Occipital lobe (tissue), 1 donor: ENCODE measurements at regions not wholly inside any gene's neighbourhood (a gene's known extent, or its start where the extent isn't known, plus 50 kb on each side); places are given as distances from the start of the nearest gene placed in this dataset.
"Not testable (repeated sequence)": the region's sequence is repeated elsewhere in the genome, so short reads cannot be mapped to it uniquely, and the experiment has no call there.

Experiments used
- DNase-seq: peaks from one replicate; lab custom pipeline; 2025; lab: John Stamatoyannopoulos, UW

- DNase-seq = no peak
Measured at GRCh38 chr9:588981-589380, 252.5 kb upstream of the DMRT1 start.

DNA sequence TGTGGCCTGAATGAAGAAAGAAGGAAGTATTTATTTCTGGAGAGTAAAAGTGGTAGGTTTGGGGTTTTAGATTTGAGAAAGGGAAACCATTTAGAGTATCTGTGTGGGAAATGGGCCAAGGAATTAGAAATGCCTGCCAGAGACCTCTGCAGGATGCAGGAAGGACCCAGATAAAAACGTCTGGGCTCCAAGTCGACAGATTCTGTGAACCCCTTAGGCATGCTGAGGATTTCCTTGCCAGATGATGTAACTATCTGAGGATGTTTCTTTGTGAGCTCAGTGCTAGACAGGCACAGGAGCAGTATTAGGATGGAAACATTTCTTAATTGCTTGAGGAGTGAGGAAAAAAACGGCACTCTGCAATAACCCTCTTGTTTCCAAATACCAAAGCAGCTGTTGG is 251.8 kb upstream of the DMRT1 start:
- no peak for DNase-seq

- no peak for DNase-seq
Measured at GRCh38 chr9:591292-591691, 250.2 kb upstream of the DMRT1 start.

- no peak for DNase-seq
Measured at GRCh38 chr9:592225-592624, 249.3 kb upstream of the DMRT1 start.

GRCh38 chr9:592733-593132 is 248.8 kb upstream of the DMRT1 start:
- no peak for DNase-seq

DNA sequence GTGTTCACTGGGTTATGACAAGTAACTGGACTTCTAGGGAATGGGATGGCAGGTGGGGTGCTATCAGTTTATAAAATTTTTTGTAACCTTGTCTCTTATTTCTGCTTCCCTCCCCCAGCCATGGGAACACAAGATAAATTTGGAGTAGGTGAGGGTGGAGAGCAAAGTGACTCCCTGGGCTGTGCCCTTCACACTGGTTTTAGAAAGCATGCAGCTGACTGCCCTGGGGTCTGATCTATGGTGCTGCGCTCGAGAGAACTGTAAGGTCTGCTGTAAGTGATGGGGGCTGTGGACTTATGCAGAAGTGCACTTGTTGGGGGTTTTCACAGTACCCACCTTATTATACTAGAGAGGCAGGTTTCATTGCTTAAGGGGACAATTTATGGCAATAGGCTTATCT is 247.7 kb upstream of the DMRT1 start:
- DNase-seq = no peak

- no peak for DNase-seq
Measured at GRCh38 chr9:596703-597102, 244.8 kb upstream of the DMRT1 start.

DNA sequence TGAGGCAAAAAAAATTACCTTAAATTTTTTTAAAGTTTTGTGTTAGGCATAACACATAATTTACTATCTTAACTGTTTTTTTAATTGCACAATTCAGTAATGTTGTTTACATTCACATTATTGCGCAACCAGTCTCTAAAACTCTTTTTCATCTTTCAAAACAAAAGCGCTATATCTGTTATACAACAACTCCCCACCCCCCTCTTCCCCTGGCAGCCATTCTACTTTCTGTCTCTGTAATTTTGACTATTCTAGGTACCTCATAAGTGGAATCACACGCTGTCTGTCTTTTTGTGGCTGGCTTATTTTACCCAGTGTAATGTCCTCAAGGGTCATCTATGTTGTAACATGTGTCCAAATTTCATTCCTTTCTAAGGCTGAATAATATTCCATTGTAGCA is 241.5 kb upstream of the DMRT1 start:
- no peak for DNase-seq

DNA sequence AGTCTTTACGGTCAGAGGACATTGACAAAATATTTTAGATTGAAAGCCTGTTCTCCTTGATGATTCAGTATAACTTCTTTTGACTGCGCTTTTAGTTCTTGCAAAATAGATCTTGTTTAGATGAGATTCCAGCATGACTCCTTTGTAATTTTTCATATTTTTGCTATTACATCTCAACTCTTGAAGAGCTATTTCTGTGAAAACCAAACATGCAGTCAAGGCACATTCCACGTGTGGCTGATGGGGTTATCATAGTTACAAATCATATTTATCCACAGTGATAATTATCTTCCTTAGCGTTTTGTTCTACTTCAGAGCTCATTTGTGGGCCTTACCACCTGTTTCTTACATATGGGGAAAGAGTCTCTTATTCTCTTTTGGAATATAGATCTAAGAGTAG is 238.8 kb upstream of the DMRT1 start:
- no peak for DNase-seq

GRCh38 chr9:603126-603525 is 238.4 kb upstream of the DMRT1 start:
- no peak for DNase-seq

GRCh38 chr9:607417-607816 is 234.1 kb upstream of the DMRT1 start:
- DNase-seq = no peak

DNA sequence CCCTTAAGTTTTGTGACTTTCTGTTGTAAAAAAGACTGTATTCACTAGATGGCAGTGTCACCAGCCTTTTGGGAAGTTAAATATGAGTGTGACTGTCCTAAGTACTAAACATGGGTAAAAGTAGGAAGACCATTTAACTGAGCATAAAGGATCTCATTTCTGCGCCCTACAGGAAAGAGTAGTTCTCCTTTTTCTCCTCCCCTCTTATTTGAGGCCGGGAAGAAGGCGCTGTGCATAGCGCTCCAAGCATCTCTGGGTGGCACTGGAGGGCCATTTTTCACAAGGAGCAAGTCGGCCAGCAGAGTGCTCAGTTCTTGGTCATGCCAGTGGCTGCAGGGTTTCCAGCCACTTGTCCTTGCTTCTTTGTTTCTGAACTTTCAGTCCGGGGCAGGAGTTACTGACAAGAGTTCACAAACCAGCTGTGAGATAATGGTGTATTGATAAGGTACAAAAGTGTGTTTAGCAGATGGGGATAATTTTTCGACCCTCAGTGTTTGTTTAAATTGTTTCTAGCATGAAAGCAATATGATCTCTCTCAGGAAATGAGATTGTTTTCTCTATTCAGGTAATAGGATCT is 227.6 kb upstream of the DMRT1 start:
- DNase-seq = peak; percentile 60

- DNase-seq = no peak
Measured at GRCh38 chr9:614431-614830, 227.1 kb upstream of the DMRT1 start.

- no peak for DNase-seq
Measured at GRCh38 chr9:615756-616155, 225.7 kb upstream of the DMRT1 start.

DNA sequence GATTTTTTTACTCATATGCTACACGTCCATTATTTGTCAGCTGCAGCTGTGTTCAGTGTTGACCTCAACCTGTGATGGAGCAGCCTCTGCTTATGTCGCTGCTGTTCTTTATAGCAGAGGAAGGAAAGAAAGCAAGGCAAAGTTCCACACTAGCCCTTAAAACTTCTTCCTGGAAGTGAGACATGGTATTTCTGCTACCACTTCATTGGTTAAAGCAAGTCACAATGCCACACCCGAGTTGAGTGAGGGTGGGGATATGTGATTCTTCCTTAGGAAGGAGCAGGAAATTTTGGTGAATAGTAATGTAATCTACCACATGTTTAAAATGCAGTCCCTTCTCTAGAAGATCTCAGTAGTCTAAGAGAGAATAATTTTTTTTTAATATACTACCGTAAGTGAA is 224.8 kb upstream of the DMRT1 start:
- no peak for DNase-seq

DNA sequence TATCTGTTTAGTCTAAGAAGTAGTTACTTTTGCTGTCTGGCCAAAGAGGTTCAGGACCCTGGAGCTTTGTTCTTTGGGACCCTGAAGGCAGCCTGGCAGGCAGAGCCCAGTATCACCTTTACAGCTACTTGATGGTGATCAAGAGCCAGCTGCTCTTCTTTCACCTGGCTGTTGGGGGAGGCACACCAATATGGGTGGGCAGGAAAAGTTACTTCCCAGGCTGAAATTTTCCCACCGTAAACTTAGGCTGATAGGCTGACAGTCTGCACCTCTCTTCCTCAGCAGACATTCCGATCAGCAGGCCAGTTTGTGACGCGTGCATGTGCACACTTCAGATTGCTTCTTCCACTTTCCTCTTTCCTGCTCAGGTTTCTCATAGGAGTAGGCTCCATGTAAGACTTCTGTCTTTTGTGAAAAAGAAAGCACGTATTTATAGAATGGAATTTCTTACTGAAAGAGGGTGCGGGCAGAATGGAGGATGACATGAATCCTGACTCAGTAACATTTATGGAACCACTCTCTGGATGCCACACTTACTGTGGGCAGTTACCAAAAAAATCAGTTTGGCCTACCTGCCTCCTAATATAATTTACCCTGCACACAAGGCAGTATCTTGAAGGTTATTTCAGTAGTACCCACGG is 223.9 kb upstream of the DMRT1 start:
- no peak for DNase-seq

DNA sequence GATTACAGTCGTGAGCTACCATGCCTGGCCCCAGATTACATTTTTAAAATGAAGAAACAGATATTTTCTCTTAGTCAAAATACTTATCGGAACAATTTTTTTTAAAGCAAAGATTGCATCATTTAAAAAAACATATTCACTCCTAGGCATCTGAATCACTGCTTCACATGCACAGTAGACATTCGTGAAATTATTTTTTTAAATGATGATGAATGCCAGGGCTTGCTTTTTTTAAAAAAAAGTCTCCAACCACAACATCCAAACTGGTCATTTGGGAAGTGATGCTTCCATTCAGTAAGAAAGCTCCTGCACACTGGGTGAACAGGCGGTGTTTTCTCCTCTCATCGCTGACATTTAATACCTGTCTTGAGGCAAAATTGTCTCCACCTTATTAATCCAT is 223.0 kb upstream of the DMRT1 start:
- DNase-seq = no peak

GRCh38 chr9:621201-621855 is 220.2 kb upstream of the DMRT1 start:
- no peak for DNase-seq

GRCh38 chr9:624935-625500 is 216.5 kb upstream of the DMRT1 start:
- DNase-seq = no peak

- no peak for DNase-seq
Measured at GRCh38 chr9:625613-626012, 215.9 kb upstream of the DMRT1 start.

DNA sequence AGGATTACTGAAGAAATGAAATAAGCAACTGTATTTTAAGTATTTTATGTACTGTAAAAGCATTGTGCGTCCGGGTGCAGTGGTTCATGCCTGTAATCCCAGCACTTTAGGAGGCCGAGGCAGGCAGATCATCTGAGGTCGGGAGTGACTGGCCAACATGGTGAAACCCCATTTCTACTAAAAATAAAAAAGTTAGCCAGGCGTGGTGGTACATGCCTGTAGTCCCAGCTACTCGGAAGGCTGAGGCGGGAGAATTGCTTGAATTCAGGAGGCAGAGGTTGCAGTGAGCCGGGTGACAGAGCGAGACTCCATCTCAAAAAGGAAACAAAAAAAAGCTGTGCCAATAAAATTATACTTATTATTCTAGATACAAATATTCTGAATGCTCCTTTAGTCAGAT is 215.4 kb upstream of the DMRT1 start:
- not testable (repeated sequence) for DNase-seq

DNA sequence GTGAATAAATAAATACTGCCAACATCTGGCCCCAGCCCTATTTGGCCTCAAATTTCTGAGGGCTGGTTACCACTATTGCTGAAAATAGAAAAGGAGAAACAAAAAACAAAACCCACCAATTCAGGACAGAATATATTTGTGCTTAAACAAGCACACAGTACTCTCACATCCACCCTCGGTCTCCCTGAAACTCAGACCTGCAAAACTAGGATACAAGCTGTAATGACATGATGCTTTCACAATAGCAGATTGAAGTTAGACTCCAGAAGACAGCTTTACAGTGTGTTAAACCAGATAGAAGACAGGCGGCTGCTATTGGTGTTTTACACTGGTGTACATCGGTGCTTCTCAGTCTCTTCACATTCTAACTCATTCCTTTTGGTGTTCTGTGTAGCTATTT is 214.9 kb upstream of the DMRT1 start:
- no peak for DNase-seq
